ENCODE measurements at regions not wholly inside any gene's neighbourhood (a gene's known extent, or its start where the extent isn't known, plus 50 kb on each side); places are given as distances from the start of the nearest gene placed in this dataset.

GRCh38 chr9:107782789-107783188 is 293.2 kb upstream of the KLF4 start:
- no peak for TF ChIP-seq YY1 (IDR thresholded peaks at IDR 0.05; ENCODE audit: extremely low read depth, insufficient replicate concordance, low read depth, low read length)
- TF ChIP-seq, protein P1, sequence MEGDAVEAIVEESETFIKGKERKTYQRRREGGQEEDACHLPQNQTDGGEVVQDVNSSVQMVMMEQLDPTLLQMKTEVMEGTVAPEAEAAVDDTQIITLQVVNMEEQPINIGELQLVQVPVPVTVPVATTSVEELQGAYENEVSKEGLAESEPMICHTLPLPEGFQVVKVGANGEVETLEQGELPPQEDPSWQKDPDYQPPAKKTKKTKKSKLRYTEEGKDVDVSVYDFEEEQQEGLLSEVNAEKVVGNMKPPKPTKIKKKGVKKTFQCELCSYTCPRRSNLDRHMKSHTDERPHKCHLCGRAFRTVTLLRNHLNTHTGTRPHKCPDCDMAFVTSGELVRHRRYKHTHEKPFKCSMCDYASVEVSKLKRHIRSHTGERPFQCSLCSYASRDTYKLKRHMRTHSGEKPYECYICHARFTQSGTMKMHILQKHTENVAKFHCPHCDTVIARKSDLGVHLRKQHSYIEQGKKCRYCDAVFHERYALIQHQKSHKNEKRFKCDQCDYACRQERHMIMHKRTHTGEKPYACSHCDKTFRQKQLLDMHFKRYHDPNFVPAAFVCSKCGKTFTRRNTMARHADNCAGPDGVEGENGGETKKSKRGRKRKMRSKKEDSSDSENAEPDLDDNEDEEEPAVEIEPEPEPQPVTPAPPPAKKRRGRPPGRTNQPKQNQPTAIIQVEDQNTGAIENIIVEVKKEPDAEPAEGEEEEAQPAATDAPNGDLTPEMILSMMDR (IDR thresholded peaks at IDR 0.05 in 2 of 3, conservative IDR thresholded peaks at IDR 0.05 in 1 of 3; ENCODE audit: borderline replicate concordance in 1 of 3, insufficient read depth in 1 of 3, low read depth in 2 of 3, low read length in 2 of 3): no peak
- TF ChIP-seq SIN3A (IDR thresholded peaks at IDR 0.05; ENCODE audit: low read depth): no peak
- no peak for TF ChIP-seq POLR2A (IDR thresholded peaks at IDR 0.05; ENCODE audit: borderline replicate concordance, extremely low read depth, insufficient read depth, insufficient read length)
- TF ChIP-seq EZH2 (IDR thresholded peaks at IDR 0.05): no peak
- TF ChIP-seq ZNF274 (IDR thresholded peaks at IDR 0.05; ENCODE audit: low read depth, low read length): no peak
- TF ChIP-seq POLR2AphosphoS5 (IDR thresholded peaks at IDR 0.05; ENCODE audit: low read depth, low read length): no peak

All from HCT116 (cell line).